ENCODE measurements at regions not wholly inside any gene's neighbourhood (a gene's known extent, or its start where the extent isn't known, plus 50 kb on each side); places are given as distances from the start of the nearest gene placed in this dataset.
A peak's percentile ranks its signal among the peaks of the same experiment; 100 is the strongest.
"Not testable (repeated sequence)": the region's sequence is repeated elsewhere in the genome, so short reads cannot be mapped to it uniquely, and the experiment has no call there.

DNA sequence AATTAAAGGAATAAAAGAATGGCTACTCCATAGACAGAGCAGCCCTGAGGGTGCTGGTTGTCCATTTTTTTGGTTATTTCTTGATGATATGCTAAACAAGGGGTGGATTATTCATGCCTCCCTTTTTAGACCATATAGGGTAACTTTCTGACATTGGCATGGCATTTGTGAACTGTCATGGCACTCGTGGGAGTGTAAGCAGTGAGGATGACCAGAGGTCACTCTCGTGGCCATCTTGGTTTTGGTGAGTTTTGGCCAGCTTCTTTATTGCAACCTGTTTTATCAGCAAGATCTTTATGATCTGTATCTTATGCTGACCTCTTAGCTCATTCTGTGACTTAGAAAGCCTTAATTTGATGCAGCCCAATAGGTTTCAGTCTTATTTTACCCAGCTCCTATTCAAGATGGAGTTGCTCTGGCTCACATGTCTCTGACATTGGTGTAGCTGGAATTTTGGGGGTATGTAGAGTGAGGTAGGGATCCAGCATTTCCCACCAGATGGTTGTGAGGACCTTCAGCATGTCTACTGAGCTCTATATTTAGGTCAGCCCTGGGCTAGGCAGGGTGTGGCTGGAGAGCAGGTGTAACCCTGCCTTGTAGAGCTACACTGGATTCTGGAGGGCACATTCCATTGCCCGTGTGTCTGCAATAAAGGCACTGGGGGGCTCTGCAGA, 103.5 kb upstream of the SLC38A2 start:
- DNase-seq (ENCODE audit: low read depth in 4 of 4, low spot score in 3 of 4) = no peak

DNA sequence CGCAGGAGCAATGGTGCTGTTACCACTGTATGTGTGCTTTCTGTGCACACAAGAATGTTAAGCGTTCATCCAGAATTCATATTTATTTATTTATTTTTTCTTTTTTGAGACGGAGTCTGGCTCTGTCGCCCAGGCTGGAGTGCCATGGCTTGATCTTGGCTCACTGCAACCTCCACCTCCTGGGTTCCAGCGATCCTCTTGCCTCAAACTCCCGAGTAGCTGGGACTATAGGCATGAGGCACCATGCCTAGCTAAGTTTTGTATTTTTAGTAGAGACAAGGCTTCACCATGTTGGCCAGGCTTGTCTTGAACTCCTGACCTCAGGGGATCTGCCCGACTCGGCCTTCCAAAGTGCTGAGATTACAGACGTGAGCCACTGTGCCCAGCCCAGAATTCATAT, 101.8 kb upstream of the SLC38A2 start:
- DNase-seq (ENCODE audit: low read depth in 4 of 4, low spot score in 3 of 4) = not testable (repeated sequence)

DNA sequence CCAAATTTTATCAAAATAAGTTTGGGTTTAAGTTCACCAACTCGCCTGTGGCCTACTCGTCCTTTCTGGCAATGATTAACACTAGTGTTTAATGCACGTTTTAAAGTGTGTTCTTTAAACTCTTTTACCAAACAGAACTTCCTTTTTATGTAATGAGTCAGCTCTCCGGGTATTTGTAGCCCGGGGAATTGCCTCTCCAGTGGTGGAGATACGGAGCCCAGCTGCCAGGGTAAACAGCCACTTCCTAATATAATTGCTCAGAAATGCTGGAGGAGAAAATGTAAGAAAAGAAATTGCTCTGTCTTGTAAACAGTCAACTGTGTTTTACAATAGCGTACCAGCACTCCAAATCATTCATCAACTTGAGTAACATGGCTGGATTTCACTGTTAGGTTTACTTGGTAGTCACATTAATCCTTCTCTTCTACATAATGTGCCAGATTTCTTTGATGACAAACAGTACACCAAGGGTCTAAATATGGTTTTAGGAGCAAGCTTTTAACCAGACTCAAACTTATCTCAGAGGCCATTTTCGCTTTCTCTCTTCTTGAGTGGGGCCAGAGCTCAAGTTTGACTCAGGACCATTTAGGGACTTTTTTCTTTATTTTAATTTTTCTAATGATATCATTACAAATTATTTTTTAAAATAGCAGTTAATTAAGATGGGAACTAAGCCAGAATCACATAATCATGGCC, 101.2 kb upstream of the SLC38A2 start:
- peak in 1 of 4 donors; percentile 35 for DNase-seq (ENCODE audit: low read depth in 4 of 4, low spot score in 3 of 4)

DNA sequence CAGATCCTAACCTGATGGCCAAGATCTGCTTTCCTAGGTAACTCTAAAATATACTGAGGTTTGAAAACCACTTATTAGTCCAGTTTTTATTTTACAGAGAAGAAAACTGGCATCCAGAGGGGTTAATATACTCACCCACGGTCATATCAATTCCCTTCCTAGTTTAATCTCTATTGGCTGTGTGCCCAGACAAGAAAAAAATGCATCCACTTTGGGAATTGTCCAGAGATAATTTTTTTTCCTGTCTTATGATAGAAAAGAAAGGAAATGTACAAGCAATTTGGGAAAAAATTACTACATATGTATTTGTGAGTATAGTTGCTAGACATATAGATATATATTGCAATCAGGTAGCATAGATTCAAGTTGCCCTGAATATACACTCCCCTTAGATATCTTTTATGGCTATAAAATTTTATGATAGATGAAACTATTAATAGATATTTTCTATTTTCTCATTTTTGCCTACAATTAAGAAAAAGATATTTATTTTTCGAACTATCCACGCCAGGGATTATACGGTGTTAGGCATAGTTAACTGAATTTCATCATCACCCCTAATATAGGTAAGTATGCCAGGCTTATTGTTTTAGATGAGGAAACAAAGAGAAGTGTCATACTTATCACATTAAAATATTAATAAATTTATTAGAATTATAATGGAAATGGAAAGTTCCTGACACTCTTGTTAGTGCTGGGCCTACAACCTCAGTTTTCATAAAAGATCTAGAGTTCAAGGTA, 100.5 kb upstream of the SLC38A2 start:
- DNase-seq (ENCODE audit: low read depth in 4 of 4, low spot score in 3 of 4) = peak in 1 of 4 donors; percentile 40

DNA sequence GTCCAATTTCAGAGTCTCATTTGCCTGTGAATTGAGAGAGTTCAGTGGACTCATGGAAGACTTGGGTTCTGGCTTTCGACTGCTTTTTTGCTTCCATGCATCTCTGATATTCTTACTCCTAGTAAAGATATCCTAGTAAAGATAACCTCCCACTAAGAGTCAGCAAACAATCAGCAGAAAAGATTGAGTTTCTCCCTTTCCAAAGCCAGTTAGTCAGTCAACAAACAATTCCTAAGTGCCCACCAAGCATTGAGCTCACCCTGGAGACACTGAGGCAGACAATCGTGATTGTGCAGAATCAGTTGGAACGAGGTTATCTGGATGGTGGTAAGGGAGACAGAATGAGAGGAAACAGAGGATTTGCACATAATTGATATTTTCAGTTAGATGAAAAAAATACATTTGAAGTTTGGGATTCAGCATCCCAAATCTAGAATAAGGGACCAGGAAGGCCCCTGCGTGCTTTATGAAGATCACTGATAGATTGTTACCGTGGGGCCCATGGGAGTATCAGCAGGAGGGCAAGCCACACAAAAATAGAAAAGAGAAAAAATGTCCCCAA, 99.7 kb upstream of the SLC38A2 start:
- DNase-seq (ENCODE audit: low read depth in 4 of 4, low spot score in 3 of 4) = no peak

DNA sequence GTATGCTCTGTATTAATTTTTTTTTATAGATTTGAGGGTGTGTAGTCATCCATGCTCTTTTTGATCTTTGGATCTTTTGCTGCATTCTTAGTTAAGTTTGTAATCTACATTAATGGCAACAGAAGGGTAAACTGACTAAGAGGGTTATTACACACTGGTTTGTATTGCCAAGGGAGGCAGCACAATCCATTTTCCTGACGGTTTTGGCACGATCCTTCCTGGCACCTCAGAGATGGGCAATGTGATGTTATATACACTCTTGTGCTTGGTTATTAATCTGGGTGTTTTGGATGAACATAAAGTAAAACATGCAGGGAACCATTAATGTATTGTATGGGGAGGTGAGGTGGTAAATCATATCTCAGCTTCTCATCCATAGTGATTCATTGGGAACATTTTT, 98.8 kb upstream of the SLC38A2 start:
- no peak for DNase-seq (ENCODE audit: low read depth in 4 of 4, low spot score in 3 of 4)

DNA sequence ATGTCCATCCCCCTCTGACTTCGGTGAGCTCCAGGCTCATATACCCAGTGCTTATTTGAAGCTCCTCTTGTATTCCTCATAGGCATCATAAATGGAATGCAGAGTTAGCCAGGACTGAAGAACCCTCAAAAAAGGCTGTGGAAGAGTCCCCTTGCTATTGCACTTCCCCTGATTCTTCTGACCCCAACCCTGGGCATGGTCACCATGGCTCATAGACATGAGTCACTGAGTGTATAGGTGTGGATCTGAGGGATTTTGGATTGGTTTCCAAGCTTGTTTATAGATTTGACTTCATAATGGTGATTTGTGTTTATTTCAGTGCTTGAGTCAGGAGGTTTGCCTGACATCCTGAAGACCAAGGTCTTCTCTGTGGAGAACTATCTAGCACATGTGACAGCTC, 98.4 kb upstream of the SLC38A2 start:
- DNase-seq (ENCODE audit: low read depth in 4 of 4, low spot score in 3 of 4) = no peak

DNA sequence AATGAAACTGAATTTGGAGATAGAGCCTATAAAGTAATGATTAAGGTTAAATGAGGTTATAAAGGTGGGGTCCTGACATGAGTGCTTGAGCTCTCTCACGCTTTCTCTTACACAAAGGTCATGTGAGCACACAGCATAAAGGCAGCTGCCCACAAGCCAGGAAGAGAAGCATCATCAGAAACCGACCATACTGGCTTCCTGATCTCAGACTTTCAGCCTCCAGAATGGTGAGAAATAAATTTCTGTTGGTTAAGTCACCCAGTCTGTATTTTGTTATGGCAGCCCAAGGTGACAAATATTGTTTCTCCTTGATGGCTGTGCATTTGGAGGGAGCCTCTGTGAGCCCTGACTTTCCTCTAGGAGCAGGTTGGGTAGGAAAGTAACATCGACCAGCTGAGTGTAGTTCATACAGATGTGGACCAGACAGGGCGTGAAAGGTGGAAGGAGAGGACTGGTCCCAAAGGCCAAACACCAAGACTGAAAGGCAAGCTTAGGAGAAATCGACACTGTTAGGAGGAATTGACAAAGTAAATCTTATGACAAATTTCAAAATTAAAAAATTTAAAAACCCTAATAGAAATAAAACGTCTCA, 97.6 kb upstream of the SLC38A2 start:
- DNase-seq (ENCODE audit: low read depth in 4 of 4, low spot score in 3 of 4) = no peak

DNA sequence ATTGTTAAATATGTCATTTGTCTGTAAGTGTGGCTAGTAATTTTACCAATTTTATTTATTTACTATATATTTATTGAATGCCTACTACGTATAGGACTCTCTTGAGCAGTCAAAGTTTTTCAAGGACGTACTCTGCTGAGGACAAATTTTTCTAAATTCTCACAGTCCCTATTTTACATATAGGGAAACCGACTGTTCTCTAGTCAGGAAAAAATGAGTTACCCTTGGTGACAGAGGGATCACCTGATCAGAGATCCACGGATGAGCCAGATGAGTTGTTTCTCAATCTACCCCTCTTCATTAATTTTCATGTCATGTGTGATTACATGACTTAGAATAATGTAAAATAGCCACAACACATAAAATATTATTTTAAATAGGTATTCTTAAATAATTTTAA, 96.2 kb upstream of the SLC38A2 start:
- DNase-seq (ENCODE audit: low read depth in 4 of 4, low spot score in 3 of 4) = no peak

DNA sequence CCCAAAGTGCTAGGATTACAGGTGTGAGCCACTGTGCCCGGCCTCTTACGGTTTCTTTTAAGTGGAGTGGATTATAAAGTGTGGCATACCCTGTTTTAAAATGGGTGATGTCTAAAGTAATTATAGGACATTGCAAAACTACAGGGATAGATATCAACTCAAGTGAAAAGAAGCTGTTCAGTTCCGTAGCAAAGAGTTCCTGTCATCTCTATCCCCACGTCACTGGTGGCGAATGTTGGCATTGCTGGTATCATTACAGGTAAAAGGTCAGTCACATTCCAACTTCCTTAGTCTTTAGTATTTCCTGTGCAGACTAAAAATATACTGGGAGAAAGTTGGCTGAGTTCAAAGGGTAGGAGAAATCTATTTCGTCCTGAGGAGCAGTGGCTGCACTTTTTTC, 95.6 kb upstream of the SLC38A2 start:
- DNase-seq (ENCODE audit: low read depth in 4 of 4, low spot score in 3 of 4) = no peak

DNA sequence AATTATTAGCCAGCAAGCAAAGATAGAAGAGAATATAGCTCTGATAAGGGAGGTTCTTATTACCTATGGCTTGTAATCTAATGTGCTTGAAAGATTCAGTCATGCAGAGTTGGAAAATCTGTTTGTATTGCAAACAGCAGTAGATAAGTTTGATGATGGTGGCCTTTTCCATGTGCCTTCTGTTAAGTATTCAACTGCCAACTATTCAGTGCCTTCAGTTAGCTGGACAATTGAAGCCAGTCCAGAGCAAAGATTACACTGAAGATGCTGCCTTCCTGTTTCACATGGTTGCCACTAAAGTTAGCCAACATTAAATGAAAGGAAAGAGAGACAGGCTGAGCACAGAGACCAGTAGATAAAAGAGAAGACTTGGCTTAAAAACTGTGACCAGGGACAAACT, 92.7 kb upstream of the SLC38A2 start:
- no peak for DNase-seq (ENCODE audit: low read depth in 4 of 4, low spot score in 3 of 4)

DNA sequence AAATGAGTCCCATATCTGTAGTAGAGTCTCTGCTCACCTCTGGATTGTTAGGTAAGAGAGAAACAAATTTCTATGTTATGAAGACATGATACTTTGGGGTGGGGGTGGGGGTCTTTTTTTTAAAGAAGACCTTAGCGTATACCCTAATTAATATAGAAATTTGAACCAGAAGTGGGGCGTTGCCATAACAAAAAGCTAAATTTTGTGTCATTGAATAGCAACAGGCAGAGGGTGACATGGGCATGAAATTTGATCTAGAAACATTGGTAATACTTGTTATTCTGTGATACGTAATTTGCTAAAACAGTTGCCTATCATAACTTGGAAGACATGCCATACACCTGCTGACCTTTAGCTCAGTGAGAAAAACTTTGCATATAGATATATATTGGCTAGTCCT, 92.3 kb upstream of the SLC38A2 start:
- no peak for DNase-seq (ENCODE audit: low read depth in 4 of 4, low spot score in 3 of 4)

DNA sequence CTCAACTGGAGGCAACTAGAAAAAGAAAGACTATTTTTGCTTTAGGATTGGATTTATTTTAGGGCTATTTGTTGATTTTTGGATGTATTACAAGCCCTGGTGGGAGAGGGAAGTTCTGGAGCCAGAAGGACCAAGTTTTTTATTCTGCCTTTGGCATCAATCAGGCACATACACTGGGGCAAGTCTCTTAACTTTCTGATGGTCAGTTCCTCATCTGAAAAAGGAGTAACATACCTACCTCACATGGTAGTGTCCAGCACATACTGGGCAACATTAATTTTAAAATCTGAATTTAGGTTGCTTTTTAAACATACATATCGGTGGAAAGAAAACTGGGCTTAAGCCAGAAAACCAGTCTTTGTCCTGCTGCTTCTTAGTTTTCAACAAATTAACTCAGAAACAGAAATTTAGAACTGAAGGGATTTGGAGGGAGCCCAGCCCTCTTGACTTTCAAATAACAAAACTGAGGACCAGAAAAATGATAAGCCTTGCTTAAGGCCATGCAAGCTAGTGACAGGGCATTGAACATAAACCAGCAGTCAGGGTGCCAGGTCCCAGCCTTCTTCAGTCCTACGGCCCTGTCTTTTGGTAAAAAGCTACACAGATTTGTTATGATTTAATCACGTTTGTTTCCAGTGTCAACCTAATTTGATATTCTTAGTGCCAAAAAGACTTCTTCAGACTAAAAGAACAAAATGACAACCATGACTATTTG, 90.2 kb upstream of the SLC38A2 start:
- no peak for DNase-seq (ENCODE audit: low read depth in 4 of 4, low spot score in 3 of 4)

DNA sequence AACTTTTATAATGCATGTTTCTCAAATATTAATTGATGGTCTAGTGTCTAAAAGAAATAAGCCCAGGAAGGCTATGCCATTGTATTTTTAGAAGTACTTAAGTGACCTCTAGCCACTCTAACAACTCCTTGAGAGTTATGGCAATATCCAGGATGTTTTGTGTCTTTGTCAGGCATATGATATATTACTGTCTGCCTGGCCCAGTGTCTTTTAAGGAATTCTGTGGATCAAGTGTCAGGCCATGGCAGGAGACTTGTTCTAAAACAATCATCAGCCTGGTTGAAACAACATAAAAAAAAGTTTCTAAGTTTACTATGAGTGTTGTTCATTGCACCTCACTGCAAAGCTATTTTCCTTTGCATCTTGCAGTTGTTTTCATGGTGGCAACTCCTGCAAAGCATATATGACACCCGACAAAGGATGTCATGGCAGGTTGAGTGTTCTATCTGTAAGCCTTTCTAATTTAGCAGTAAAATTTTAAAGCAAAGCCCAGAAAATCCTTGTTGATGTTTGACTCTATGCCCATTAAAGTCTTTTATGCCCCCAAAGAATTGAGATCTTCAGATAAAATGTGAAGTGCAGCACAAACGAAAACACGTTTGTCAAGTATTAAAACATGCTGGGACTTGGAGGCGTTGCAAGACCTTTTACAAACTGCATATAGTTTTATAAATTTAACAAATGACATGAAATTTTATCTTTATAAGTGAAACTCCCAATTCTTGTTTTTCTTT, 89.5 kb upstream of the SLC38A2 start:
- no peak for DNase-seq (ENCODE audit: low read depth in 4 of 4, low spot score in 3 of 4)

DNA sequence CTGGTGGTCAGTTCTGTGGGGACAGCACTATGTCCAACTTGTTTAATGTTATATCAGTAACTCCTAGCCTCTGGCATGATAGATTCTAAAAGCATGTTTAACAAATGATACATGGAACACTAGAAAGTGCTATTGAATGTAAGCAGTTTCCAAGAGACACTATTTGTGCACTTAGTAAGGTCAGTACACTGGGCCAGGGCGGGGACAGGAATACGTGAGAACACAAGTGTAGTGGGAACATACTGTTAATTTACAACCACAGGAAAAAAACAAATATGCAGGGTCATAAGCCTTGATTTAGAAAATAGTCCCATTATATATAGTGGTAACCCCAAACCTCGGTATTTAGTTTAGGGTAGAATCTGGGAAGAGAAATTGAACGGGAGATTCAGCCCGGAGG, 88.9 kb upstream of the SLC38A2 start:
- DNase-seq (ENCODE audit: low read depth in 4 of 4, low spot score in 3 of 4) = no peak

DNA sequence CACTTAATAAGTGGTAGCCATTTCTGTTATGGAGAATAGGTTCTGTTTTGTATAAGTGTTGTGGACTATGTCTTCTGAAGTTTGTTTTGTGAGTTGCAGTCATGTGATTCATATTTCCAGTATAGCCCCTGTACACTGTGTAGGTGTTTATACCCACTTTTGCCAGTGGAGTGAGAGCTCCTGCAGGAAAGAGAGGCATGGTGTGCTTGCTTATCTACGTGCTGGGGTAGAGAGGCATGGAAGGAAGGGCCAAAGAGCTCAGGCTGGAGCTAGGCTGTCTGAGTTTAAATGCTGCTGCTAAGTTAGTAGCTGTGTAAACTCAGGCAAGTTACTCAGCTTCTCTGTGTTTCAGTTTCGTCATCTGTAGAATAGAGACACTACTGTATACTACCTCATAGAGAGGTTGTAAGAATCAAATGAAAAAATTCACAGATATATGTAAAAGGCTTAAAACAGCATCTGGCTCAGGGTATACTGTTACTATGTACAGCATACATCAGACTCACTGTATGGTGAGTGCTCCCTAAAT, 88.2 kb upstream of the SLC38A2 start:
- no peak for DNase-seq (ENCODE audit: low read depth in 4 of 4, low spot score in 3 of 4)

DNA sequence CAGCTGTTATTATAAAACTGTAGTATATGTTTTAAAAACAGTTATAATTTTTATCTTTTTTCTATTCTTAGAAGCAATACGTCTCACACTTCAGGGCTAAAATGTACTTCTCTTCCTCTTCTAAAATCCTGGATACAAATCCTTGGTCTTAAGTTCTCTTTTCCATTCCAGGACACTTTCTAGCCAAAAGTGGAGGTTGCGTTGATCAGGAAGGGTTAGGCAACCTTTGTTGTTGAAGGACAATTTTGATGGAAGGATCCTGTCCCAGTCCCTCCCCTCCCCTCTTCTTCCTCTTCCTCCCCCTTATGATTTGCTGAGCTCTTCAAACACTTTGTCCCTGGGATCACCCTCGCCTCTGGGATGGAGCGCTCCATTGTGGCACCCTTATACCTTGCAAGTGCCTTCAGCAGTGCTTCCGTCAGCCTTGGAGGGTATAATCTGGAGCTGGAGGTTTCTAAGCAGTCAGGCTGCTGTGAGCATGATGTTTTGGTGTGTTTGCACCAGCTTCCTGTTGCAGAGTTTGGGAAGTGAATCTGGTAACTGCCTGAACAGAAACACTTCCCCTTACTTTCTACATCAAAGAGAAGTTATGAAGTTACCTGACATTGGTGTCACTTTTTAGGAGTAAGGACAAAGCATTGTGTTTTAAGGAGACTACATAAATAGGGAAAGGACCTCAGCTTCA, 87.4 kb upstream of the SLC38A2 start:
- DNase-seq (ENCODE audit: low read depth in 4 of 4, low spot score in 3 of 4) = no peak

DNA sequence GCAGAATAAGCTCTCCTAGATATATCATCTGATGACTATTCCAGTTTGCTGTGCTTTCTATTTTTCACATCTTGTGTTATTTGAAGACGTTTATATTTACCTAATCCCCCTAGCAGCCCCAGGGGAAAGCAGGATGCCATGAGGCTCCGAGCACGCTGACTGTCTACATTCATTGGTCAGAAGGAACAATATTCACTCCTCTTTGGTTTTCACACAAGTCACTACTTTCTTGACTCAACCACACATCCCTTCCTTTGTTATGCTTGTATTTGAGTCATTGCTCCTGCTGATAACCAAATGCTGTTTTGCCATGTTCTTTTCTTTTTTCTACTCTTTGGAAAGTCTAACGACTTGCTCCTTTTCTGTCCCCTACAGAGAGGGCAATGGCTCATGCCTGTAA, 86.5 kb upstream of the SLC38A2 start:
- no peak for DNase-seq (ENCODE audit: low read depth in 4 of 4, low spot score in 3 of 4)

DNA sequence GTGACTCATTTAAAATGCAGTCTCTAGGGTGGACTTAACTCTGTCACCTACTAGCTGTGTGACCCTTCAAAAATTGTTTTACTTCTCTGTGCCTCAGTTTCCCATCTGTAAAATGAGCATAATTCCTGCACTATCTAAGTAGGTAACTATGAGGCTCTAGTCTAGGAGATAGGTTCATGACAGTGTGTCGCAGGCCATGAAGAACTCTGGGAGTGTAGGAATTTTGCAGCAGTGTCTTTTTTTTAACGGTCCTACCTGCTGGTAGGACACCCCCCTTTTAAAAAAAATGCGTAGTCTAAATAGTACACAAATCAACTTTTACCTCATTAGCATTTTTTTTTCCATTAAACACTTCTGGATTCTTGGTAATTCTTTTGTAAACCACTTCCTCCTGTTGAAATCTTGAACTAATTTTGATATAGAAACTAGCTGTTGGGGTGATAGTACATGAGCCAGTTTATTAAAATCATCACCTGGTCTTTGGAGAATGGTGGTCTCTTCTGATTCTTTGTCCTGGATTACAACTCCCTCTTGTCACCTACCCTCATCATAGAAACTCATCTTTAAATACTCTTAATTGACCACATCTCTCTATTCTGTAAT, 86.0 kb upstream of the SLC38A2 start:
- DNase-seq (ENCODE audit: low read depth in 4 of 4, low spot score in 3 of 4) = no peak
